ENCODE measurements at regions not wholly inside any gene's neighbourhood (a gene's known extent, or its start where the extent isn't known, plus 50 kb on each side); places are given as distances from the start of the nearest gene placed in this dataset.

- BruUV-seq (replicated peaks), result no TSS peak
- no peak overlapping the region for H3K4me2 ChIP-seq (ENCODE audit: insufficient read depth, low read length)
- H3K4me3 ChIP-seq (replicated peaks in 1 of 3; ENCODE audit: insufficient read depth in 1 of 3, low read depth in 1 of 3, low read length in 3 of 3), result no peak overlapping the region
- intact Hi-C loops (cut with micrococcal nuclease), result no loop called here
- CTCF ChIA-PET, result interaction anchor here (1.0 kb wide), 1 partner anchor 12 kb away, joined by 4 read pairs; no protein-coding TSS in a partner anchor
- FAIRE-seq (no peak), DNase-seq (ENCODE audit: low read depth, low spot score) (no peak)
- POLR2A ChIA-PET, result no interaction called here
- dilution Hi-C loops (cut with MboI; ENCODE audit: extremely low pct_ligation_motif_present, low sequenced_read_pairs), result no loop called here
- H3K36me3 ChIP-seq (ENCODE audit: control insufficient read depth in 2 of 2, extremely low read depth in 1 of 2, insufficient read depth in 2 of 2, low read length in 2 of 2), result no peaks in the 10 kb centered on the region
- H3K27ac ChIP-seq (ENCODE audit: insufficient read depth, low read depth, low read length), result no peak overlapping the region
- no peaks in the 10 kb centered on the region for H3K9me3 ChIP-seq (replicated peaks; ENCODE audit: control insufficient read depth, insufficient read depth, low read length)
- no peaks in the 10 kb centered on the region for H3K27me3 ChIP-seq (ENCODE audit: control insufficient read depth in 2 of 2, insufficient read depth in 2 of 2, low read length in 2 of 2)
- no peaks in the 10 kb centered on the region for H3K9me1 ChIP-seq (replicated peaks; ENCODE audit: control insufficient read depth, extremely low read depth, insufficient read depth, low read length)
- no peaks in the 10 kb centered on the region for H3K4me1 ChIP-seq (ENCODE audit: control insufficient read depth, extremely low read depth, insufficient read depth, low read length)
- TF ChIP-seq EZH2 (IDR thresholded peaks at IDR 0.05; ENCODE audit: borderline replicate concordance, low read depth, low read length, severe bottlenecking) (no peak), FOS (IDR thresholded peaks at IDR 0.05; ENCODE audit: borderline replicate concordance, insufficient read depth, low read length) (no peak), GATA2 (IDR thresholded peaks at IDR 0.05; ENCODE audit: insufficient read depth, insufficient read length, low read depth, low read length) (no peak), POLR2A (IDR thresholded peaks at IDR 0.05; ENCODE audit: low read depth, low read length) (no peak), JUN (IDR thresholded peaks at IDR 0.05; ENCODE audit: borderline replicate concordance, insufficient read depth, insufficient read length, low read depth) (no peak), CTCF (IDR thresholded peaks at IDR 0.05; ENCODE audit: extremely low read depth in 1 of 2, insufficient read depth in 1 of 2, low read depth in 1 of 2, low read length in 2 of 2) (no peak), POLR2AphosphoS5 (IDR thresholded peaks at IDR 0.05; ENCODE audit: insufficient read depth, low read depth, low read length) (no peak), MYC (IDR thresholded peaks at IDR 0.05; ENCODE audit: low read depth, low read length) (no peak), MAX (IDR thresholded peaks at IDR 0.05; ENCODE audit: insufficient read depth, insufficient read length) (no peak)
- H2AFZ ChIP-seq (ENCODE audit: low read depth, low read length), result no peak overlapping the region
- H4K20me1 ChIP-seq (replicated peaks; ENCODE audit: control insufficient read depth, extremely low read depth, insufficient read depth, low read length), result no peaks in the 10 kb centered on the region
- no peak overlapping the region for H3K9ac ChIP-seq (replicated peaks; ENCODE audit: extremely low read depth, insufficient read depth, low read length)
- H3K79me2 ChIP-seq (ENCODE audit: control insufficient read depth, insufficient read depth, low read length), result no peaks in the 10 kb centered on the region
Observed at GRCh38 chr3:96370637-96371036, 443.8 kb upstream of the EPHA6 start.

All from endothelial cell of umbilical vein (primary cell).